ENCODE measurements at regions not wholly inside any gene's neighbourhood (a gene's known extent, or its start where the extent isn't known, plus 50 kb on each side); places are given as distances from the start of the nearest gene placed in this dataset.

DNA sequence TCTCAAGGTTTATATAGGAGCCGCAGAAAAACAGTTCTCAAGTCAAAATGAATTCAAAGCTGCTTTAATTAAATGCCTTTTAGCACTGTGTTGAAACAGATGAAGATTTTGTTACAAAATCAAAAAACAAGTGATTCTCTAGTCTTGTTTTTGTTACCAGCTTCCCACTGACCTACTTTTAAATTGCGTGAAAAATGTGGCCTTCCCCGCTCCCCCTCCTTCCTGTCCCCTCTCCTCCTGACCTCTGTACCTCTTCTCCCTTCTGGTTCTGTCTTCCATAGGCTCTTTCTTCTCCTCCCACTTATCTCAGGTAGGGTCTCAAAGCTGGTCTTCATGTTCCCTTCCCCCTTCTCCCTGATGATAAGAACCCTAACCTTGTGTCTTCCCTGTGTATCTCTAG lies 90.0 kb upstream of the MDM1 start:
- no peaks in the 10 kb centered on the region for H4K20me1 ChIP-seq (ENCODE audit: insufficient read depth)
- no peaks in the 10 kb centered on the region for H3K79me2 ChIP-seq (ENCODE audit: insufficient read depth, low read depth)
- H3K27ac ChIP-seq: no peak overlapping the region
- no peak overlapping the region for H3K4me2 ChIP-seq
- no peak overlapping the region for H3K4me3 ChIP-seq (IDR thresholded peaks at IDR 0.05; ENCODE audit: insufficient read depth, low read depth, low read length)
- H2AFZ ChIP-seq (ENCODE audit: low read depth): no peak overlapping the region
- H3K27me3 ChIP-seq (ENCODE audit: insufficient read depth, low read depth): no peaks in the 10 kb centered on the region
- TF ChIP-seq, protein P1, sequence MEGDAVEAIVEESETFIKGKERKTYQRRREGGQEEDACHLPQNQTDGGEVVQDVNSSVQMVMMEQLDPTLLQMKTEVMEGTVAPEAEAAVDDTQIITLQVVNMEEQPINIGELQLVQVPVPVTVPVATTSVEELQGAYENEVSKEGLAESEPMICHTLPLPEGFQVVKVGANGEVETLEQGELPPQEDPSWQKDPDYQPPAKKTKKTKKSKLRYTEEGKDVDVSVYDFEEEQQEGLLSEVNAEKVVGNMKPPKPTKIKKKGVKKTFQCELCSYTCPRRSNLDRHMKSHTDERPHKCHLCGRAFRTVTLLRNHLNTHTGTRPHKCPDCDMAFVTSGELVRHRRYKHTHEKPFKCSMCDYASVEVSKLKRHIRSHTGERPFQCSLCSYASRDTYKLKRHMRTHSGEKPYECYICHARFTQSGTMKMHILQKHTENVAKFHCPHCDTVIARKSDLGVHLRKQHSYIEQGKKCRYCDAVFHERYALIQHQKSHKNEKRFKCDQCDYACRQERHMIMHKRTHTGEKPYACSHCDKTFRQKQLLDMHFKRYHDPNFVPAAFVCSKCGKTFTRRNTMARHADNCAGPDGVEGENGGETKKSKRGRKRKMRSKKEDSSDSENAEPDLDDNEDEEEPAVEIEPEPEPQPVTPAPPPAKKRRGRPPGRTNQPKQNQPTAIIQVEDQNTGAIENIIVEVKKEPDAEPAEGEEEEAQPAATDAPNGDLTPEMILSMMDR (conservative IDR thresholded peaks at IDR 0.05; ENCODE audit: low read depth, low read length): no peak
- peaks cover 16% of the 10 kb centered on the region for H3K4me1 ChIP-seq (ENCODE audit: low read depth, poor library complexity, severe bottlenecking)
- H3K36me3 ChIP-seq (ENCODE audit: insufficient read depth): no peaks in the 10 kb centered on the region
- no peak overlapping the region for H3K9ac ChIP-seq

DNA sequence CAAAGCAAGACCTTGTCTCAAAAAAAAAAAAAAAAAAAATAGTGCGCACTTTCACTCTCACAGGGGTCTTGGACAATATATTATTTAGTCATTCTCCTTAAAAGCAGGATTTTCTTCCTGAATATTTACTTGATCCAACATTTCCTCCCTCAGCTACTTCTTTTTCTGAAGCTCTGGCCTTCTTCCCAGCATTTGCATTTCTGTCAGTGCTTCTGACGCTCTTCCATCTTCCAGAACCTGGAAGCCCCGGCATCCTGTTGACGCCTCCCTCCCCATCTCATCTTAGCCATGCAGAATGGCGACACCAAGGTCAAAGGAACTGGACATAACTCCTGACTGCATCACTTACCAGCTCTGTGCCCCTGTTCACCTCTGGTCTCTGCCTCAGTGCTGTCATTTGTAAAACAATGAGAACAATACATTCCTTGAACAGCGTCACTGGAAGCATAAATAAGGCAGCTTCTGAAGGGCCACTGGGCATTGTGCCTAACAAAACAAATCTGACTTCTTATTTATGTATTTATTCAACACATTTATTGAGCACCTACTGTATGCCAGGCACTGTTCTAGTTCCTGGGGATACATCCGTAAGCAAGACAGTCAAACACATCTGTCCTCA lies 90.9 kb upstream of the MDM1 start:
- Histone ChIP-seq H3K27me3 (ENCODE audit: insufficient read depth, low read depth) (no peaks in the 10 kb centered on the region), H2AFZ (ENCODE audit: low read depth) (no peak overlapping the region), H3K4me2 (no peak overlapping the region), H3K4me1 (ENCODE audit: low read depth, poor library complexity, severe bottlenecking) (peaks cover 9% of the 10 kb centered on the region), H3K36me3 (ENCODE audit: insufficient read depth) (no peaks in the 10 kb centered on the region), H3K27ac (no peak overlapping the region), H4K20me1 (ENCODE audit: insufficient read depth) (no peaks in the 10 kb centered on the region), H3K4me3 (IDR thresholded peaks at IDR 0.05; ENCODE audit: insufficient read depth, low read depth, low read length) (no peak overlapping the region), H3K9ac (no peak overlapping the region), H3K79me2 (ENCODE audit: insufficient read depth, low read depth) (no peaks in the 10 kb centered on the region)
- TF ChIP-seq, protein P1 (conservative IDR thresholded peaks at IDR 0.05; ENCODE audit: low read depth, low read length): no peak

DNA sequence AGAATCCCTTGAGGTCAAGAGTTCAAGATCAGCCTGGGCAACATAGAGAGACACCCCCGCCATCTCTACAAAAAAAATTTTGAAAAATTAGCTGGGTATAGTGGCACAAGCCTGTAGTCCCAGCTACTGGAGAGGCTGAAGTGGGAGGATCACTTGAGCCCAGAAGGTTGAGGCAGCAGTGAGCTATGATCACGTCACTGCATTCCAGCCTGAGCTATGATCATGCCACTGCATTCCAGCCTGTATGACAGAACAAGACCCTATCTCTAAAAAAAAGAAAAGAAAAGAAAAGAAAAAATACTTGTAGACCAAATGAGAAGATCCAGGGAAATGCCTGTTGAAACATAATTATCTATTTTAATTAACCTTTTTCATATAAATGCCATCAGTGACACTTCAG lies 93.8 kb upstream of the MDM1 start:
- Histone ChIP-seq H3K27me3 (ENCODE audit: insufficient read depth, low read depth) (no peaks in the 10 kb centered on the region), H3K79me2 (ENCODE audit: insufficient read depth, low read depth) (no peaks in the 10 kb centered on the region), H3K4me2 (no peak overlapping the region), H3K4me1 (ENCODE audit: low read depth, poor library complexity, severe bottlenecking) (no peaks in the 10 kb centered on the region), H3K9ac (no peak overlapping the region), H3K36me3 (ENCODE audit: insufficient read depth) (no peaks in the 10 kb centered on the region), H3K4me3 (IDR thresholded peaks at IDR 0.05; ENCODE audit: insufficient read depth, low read depth, low read length) (no peak overlapping the region), H2AFZ (ENCODE audit: low read depth) (no peak overlapping the region), H3K27ac (no peak overlapping the region), H4K20me1 (ENCODE audit: insufficient read depth) (no peaks in the 10 kb centered on the region)
- TF ChIP-seq, protein P1 (conservative IDR thresholded peaks at IDR 0.05; ENCODE audit: low read depth, low read length): no peak

DNA sequence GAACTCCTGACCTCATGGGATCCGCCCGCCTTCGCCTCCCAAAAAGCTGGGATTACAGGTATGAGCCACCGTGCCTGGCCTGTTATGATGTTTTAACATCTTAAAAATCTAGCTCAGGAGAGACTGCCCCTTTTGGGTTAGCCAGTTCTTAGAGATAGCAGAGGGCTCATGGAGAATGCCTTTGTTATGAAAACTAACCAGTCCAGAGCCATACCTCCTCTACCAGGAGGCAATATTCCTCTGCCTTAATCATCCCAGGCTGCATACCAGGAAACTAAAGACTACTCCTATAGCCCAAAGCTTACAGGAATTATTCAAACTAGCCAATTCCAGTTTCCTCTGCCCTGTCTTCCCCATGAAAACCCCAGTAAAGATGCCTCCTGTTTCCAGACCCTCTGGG lies 96.0 kb upstream of the MDM1 start:
- Histone ChIP-seq H3K4me3 (IDR thresholded peaks at IDR 0.05; ENCODE audit: insufficient read depth, low read depth, low read length) (no peak overlapping the region), H3K4me1 (ENCODE audit: low read depth, poor library complexity, severe bottlenecking) (no peaks in the 10 kb centered on the region), H3K27me3 (ENCODE audit: insufficient read depth, low read depth) (no peaks in the 10 kb centered on the region), H2AFZ (ENCODE audit: low read depth) (no peak overlapping the region), H3K9ac (no peak overlapping the region), H3K79me2 (ENCODE audit: insufficient read depth, low read depth) (no peaks in the 10 kb centered on the region), H4K20me1 (ENCODE audit: insufficient read depth) (no peaks in the 10 kb centered on the region), H3K36me3 (ENCODE audit: insufficient read depth) (no peaks in the 10 kb centered on the region), H3K27ac (no peak overlapping the region), H3K4me2 (no peak overlapping the region)
- TF ChIP-seq, protein P1 (conservative IDR thresholded peaks at IDR 0.05; ENCODE audit: low read depth, low read length): no peak

All from KMS-11 (cell line).